ENCODE measurements at regions not wholly inside any gene's neighbourhood (a gene's known extent, or its start where the extent isn't known, plus 50 kb on each side); places are given as distances from the start of the nearest gene placed in this dataset.

DNA sequence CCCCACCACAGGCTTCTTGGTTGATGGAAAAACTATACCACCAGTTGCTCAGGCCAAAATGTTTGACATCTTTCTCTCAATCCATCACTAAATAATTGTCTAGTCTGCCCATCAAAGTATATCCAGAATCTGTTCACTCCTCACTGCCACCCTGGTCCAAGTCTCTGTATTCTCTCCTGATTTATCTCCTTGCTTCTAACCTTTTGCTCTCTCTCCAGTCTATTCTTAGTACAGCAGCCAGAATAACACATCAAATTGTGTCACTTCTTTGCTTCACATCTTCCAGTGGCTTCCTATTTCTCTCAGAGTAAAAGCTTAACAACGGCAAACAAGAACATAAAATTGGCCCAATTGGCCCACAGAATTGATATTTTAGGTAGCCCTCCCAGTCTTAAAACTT lies 272.8 kb downstream of the IPO8 start:
- FAIRE-seq = no peak
- TF ChIP-seq CTCF (IDR thresholded peaks at IDR 0.05; ENCODE audit: insufficient read depth, missing control alignments) = no peak
- DNase-seq (ENCODE audit: insufficient read length, low spot score) = no peak

DNA sequence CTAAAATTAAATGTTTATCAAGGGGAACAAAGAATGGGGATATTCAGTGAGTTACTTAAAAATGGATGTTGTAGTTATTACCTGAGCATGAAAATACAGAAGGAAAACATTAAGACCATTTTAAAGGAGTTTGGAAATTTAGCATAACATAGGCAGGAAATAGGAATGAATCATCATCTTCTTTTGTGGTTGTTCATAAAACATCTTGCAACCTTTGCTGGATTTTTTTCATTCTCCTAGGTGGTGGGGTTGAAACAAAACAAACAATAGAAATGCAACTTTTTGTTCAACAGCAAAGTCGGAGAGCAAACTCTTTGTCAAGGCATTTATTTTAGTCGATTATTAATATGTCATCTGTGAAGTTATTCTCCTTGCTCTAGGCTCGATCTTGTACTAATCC lies 275.1 kb downstream of the IPO8 start:
- TF ChIP-seq CTCF (IDR thresholded peaks at IDR 0.05; ENCODE audit: insufficient read depth, missing control alignments) = no peak
- DNase-seq (ENCODE audit: insufficient read length, low spot score) (no peak), FAIRE-seq (no peak)

DNA sequence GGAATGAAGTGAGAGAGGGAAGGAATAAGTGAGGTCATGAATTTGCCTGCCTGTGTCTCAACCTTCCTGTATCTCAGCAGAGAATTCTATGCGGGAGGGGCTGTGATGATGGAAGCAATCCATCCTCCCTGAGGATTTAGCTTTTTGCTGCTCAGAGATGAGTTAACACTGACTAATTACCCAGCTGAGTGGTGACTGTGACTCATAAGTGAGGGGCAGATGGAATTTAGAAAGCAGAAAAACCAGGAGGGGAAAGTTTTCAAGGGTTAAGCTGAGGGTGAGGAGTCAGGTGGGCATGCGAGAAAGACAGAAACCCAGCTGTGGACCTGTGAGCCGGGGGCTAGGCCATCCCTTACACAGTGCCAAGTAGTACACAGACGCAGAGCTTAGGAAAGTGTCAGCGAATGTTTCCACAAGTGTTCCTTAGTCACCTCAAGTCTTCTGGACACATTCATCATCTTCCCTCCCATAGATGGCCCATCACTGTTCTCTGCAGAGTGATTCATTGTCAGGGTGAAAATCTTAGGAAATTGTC lies 277.9 kb downstream of the IPO8 start:
- DNase-seq (ENCODE audit: insufficient read length, low spot score) (no peak), FAIRE-seq (no peak)
- TF ChIP-seq CTCF (IDR thresholded peaks at IDR 0.05; ENCODE audit: insufficient read depth, missing control alignments) = no peak

DNA sequence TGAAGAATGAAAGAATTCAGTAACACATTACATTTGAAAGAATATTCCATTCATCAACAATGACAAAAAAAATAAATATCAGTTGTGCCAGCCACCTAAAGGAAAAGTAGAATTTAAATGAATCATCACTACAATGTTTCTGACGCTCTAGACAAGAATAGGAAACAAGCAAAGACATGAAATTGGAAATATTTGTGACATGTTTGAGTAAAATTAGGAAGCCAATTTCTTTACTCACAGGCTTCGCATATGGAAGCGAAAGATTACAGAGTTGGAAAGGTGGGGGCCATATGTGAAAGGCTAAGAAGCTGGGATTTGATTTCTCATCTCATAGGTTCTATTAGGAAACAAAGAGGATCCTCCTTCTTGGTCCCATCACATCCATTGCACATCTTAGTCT lies 279.0 kb downstream of the IPO8 start:
- TF ChIP-seq CTCF (IDR thresholded peaks at IDR 0.05; ENCODE audit: insufficient read depth, missing control alignments) = no peak
- DNase-seq (ENCODE audit: insufficient read length, low spot score) = no peak
- no peak for FAIRE-seq

GRCh38 chr12:30415777-30416176 lies 279.9 kb downstream of the IPO8 start:
- TF ChIP-seq CTCF (IDR thresholded peaks at IDR 0.05; ENCODE audit: insufficient read depth, missing control alignments) = no peak
- no peak for FAIRE-seq

GRCh38 chr12:30414507-30414906 lies 281.2 kb downstream of the IPO8 start:
- FAIRE-seq = no peak
- TF ChIP-seq CTCF (IDR thresholded peaks at IDR 0.05; ENCODE audit: insufficient read depth, missing control alignments) = no peak
- no peak for DNase-seq (ENCODE audit: insufficient read length, low spot score)

More at GRCh38 chr12:30415777-30416176, 279.9 kb downstream of the IPO8 start:
- no peak for DNase-seq (ENCODE audit: insufficient read length, low spot score)

DNA sequence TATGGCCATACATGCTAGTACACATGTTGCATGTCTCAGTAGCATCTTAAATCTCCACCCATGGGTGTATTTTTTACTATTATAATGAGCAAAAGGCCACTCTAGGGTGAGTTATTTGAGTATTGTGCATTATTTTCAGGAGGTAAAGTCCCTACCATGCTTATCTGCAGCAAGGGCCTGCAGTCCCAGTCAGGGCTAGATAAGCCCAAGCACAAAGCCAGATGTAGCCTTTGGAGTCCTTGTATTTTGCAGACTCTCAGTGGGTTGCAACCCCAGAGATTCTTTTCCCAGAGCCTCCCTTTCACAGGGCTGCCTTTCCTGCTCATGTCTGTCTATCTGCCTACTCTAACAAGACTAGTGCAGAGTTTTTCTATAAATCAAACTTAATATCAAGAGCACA lies 295.3 kb downstream of the IPO8 start:
- DNase-seq (ENCODE audit: insufficient read length, low spot score) (no peak), FAIRE-seq (no peak)

More for the DNA sequence above, 295.3 kb downstream of the IPO8 start:
- TF ChIP-seq CTCF (IDR thresholded peaks at IDR 0.05; ENCODE audit: insufficient read depth, missing control alignments) = no peak
